NCI-H146 treated with DMSO at 0.1 percent for 48 hours (cell line): ENCODE measurements at regions not wholly inside any gene's neighbourhood (a gene's known extent, or its start where the extent isn't known, plus 50 kb on each side); places are given as distances from the start of the nearest gene placed in this dataset.

Source experiments
- DNase-seq: peaks from one replicate; lab custom pipeline; 2025; ENCODE audit not compliant: unreplicated experiment; lab: John Stamatoyannopoulos, UW

- no peak for DNase-seq
Observed at GRCh38 chr11:92812841-92813240, 156.6 kb upstream of the MTNR1B start.

DNA sequence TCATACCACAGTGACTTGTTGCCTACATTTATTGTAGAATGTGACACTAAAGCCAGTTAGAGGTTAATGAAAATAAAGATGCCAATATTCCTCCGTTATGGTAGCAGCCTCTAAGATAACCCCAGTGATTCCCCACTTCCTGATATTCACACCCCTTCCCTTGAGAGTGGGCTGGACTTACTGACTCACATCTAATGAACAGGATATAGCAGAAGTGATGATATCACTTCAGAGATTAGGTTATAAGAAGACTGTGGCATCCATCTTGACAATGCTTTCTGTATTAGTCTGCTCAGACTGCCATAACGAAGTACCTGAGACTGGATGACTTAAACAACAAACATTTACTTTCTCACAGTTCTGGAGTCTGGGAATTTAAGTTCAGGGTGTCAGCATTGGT lies 149.6 kb upstream of the MTNR1B start:
- no peak for DNase-seq

- DNase-seq: no peak
Observed at GRCh38 chr11:92820860-92821259, 148.6 kb upstream of the MTNR1B start.

- DNase-seq: no peak
Observed at GRCh38 chr11:92822410-92822809, 147.0 kb upstream of the MTNR1B start.

- DNase-seq: no peak
Observed at GRCh38 chr11:92826136-92826535, 143.3 kb upstream of the MTNR1B start.

GRCh38 chr11:92826603-92827002 lies 142.8 kb upstream of the MTNR1B start:
- no peak for DNase-seq

DNA sequence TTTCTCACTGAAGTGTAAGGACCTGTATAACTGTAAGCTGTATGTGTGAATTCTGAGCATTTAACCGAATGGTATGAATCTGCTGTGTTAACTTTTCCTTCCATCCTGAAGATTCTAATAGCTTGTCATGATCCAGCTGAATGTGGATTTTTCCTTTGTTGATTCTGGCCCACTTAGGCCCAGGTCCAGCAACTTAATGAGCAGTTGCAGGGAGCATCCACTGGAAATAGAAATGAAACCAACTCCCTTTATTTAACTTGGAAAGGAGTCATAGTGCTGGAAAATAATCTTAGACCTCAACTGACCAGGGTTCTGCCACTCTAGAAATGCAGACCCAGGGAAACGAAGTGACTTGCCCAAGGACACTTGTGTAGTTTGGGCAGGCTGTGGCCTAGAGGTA lies 142.3 kb upstream of the MTNR1B start:
- DNase-seq: no peak

- DNase-seq: no peak
Observed at GRCh38 chr11:92828556-92828955, 140.9 kb upstream of the MTNR1B start.

- no peak for DNase-seq
Observed at GRCh38 chr11:92829121-92829520, 140.3 kb upstream of the MTNR1B start.

GRCh38 chr11:92829671-92830070 lies 139.8 kb upstream of the MTNR1B start:
- DNase-seq: no peak

- no peak for DNase-seq
Observed at GRCh38 chr11:92830377-92831155, 138.9 kb upstream of the MTNR1B start.

GRCh38 chr11:92834296-92835020 lies 135.0 kb upstream of the MTNR1B start:
- DNase-seq: no peak

DNA sequence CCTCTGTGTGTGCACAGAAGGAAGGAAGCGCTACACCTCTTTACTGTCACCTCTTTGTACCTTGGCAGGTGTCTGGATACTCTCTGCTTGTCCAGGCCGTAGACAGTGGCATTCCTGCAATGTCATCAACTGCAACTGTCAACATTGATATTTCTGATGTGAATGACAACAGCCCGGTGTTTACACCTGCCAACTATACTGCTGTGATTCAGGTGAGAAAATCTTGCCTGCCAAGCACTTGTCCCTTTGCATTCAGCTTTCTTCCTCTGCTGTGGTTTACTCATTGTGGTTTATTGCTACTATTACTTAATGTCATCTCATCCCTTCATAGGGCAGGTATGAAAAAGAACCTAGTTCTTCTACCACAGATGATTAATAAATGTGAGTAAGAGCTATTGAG lies 131.9 kb upstream of the MTNR1B start:
- no peak for DNase-seq

DNA sequence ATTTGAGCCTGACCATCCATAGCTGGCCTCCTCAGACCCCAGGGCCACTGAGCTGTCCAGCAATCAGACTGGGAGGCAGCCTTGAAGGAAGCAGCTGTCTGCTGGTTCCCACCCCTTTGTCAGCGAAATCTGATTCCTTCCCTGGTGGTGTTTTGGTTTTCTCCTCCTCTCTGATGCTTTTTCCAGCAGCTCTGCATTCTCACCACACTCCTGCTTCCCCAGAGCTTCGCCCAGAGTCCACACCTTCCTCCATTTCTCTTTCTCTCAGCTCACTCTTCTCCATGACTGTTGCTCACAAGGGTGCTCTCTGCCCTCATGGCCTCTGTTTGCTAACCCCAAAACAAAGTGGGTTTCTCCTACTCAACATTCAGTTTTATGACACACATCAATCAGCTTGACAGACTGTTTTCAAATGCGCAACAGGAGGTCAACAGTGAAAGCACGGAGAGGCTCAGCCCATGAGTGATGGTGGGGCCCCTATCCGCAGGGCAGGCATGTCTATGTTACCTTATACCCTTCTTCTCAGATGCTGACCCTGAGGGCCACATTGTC lies 130.6 kb upstream of the MTNR1B start:
- peak; percentile 54 for DNase-seq

DNA sequence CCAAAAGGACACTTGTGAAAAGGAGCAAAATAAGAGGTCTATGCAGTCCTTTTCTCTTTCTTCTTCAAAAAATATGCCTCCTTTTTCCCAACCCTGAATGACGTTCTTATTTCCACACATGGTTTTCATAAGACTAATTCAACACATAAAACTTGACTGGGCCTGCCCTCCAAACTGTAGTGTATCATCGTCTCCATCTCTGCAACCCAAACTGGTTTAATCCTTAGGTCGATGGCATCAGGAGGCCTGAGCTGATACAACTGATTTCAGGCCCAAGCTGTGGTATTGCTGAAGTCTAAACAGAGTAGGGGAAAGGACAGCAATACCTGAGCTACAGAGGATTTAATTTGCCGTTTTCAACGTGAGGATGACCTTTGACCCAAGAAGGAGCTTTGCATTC lies 130.0 kb upstream of the MTNR1B start:
- DNase-seq: no peak

GRCh38 chr11:92841719-92842118 lies 127.7 kb upstream of the MTNR1B start:
- no peak for DNase-seq

GRCh38 chr11:92843455-92843854 lies 126.0 kb upstream of the MTNR1B start:
- peak; percentile 44 for DNase-seq

GRCh38 chr11:92844197-92844596 lies 125.3 kb upstream of the MTNR1B start:
- no peak for DNase-seq

DNA sequence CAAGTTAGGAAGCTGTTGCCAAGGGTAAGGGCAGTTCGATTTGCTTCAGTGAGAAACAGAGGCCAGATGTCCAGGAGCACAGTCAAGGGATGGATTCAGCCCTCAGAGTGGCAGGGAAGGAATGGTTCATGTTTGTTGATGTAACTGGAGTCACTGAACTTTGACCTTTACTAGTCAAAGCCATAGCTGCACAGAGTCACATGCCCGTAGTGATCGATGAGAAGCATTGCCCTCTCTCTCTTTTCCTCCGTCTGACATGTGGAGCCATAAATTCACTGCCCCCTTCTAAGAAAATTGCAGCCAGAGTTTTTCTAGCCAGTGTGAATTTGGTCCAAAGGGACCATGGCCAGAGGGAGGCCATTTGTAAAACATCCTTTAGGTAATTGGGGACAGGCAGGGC lies 124.1 kb upstream of the MTNR1B start:
- DNase-seq: no peak

DNA sequence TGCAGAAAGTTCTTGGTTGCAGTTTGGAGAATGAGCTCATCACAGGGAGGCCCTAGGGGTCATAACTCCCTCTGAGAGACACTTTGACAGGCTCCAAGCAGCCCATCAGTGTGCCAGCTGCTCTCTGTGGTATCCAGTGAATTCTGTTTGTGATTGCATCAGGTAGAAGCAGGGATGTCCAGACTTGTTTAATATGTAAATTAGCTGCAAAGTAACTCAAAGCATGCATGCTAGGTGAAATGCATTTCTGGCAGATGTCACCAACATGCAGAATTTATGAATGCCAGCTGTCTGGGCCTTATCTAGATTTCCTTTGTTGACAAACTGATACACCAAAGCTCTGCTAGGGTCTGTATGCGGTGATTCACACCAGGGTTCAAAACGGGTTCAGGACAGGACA lies 123.6 kb upstream of the MTNR1B start:
- DNase-seq: peak; percentile 12

DNA sequence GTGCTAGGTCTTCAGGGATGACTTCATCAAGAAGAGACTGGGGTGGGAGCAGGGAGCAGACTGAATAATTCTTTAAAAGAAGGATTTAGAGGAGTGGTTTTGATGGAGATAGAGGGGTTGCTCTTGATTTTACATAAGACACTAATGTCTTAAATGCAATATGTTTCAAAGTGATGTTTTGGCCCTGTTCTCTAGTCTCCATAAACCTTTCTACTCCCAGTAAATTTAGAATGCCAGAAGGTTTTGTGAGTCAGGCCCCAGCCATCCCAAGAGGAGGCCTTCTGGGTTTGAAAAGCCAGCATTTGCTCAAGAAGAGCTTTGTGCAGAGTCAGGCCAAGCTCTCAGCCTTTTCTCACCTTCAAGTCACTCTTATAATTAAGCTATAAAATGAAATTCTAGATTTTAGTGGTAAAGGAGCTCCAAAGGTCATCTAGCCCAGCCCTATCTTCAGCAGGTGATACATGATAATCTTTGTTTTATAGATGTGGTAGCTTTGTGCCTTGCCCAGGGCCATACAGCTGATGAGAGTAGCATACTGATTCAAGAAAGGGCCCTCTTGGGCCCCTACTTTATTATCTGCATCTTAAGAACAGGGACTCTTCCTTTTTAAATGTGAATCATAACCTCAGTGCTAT lies 122.8 kb upstream of the MTNR1B start:
- no peak for DNase-seq

DNA sequence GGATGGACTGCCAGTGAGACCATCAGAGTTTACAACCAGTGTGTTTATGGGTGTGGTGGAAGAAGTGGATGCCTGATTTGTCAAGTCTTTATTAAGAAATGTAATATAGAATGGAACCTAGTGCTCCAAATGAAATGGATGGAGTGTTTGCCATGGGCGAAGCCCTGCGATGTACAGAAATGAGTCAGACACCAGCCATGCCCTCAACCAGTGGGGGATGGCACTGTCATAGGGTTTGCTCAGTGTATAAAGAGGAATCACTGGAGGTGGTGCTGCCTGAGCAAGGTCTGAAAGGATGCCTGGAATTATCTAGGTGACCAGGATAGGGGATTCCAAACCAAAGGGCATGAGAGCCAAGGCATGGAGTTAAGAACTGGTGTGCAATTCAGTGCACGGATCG lies 120.9 kb upstream of the MTNR1B start:
- no peak for DNase-seq
